T-helper 1 cell treated with Interleukin-12 subunit alpha and Interleukin-12 subunit beta and Interleukin-4 antibody, amounts not matched to agents 30 ng/mL and 1 ng/mL, for 36 hours (primary cell): ENCODE measurements at regions not wholly inside any gene's neighbourhood (a gene's known extent, or its start where the extent isn't known, plus 50 kb on each side); places are given as distances from the start of the nearest gene placed in this dataset.
"Not testable (repeated sequence)": the region's sequence is repeated elsewhere in the genome, so short reads cannot be mapped to it uniquely, and the experiment has no call there.

Source experiments
- intact Hi-C: fragments of 100-400 bp; cut with micrococcal nuclease; formaldehyde crosslinking; loops from one replicate; pipeline ENCODE4 v1.15.1; 2024

- intact Hi-C loops = not testable (repeated sequence)
These were observed 2408.6 kb downstream of the ARAP2 start for GRCh38 chr4:33835764-33836163.

DNA sequence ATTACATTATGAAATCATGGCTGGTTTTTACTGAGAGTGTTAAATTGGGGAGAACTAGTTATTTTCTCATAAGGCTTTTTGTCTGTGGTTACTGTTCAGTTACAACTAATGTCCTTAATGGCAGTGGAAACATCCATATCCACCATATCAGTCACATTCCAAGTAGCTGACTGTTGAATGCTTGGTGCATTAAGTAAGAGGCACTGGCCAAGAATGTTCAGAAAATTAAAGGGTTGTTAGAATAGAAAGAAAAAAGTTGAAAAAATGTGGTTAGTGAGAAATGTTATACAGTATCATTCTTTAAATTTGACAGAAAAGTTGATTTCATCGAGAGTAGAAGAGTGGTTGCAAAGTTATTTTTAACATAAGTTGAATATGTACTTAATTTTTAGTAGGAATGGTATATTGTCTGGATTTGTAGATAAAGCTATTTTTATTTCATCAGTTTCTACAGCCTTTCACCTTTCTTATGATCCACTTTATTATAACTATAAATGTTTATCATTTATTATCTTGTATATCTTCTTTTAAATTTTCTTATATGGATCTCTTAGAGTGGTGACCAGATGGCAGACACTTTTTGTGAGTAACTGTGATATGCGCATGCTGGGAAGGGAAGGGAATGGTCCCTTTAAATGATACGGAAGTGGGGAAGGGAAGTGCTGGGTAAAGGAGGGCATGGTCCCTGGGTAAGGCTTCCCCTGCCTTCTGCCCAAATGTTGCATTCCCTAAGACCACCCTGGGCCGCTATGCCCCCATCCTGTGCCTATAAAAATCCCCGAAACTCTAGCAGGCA is 2407.1 kb downstream of the ARAP2 start:
- intact Hi-C loops = no loop called here

GRCh38 chr4:33841120-33841519 is 2403.2 kb downstream of the ARAP2 start:
- intact Hi-C loops = no loop called here

DNA sequence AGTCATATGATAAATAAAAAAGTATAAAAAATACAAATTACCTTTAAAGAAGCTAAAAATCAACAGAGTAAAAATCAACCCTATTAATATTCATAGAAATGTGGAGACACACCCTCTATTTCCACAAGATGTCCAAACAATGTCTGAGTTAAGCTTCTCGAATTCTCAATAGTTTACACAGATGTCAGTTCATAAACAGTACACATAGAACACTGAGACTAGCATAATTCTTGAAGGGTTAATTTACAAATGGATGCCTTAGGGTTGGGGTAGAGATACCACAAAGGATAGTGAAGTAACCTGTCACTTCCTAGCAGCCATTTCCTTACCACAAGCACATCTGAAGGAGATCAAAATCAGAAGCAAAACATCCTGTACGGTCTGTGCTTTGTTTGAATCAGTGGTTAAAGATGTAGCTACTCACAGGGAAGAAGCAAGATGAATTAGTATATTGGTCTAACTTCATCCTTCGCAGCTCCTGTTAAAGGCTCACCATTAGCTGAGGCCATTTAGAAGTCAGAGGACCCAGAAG is 2393.9 kb downstream of the ARAP2 start:
- intact Hi-C loops = loop anchor here (5.0 kb wide), 1 partner anchor 52 kb away; no protein-coding TSS in a partner anchor

DNA sequence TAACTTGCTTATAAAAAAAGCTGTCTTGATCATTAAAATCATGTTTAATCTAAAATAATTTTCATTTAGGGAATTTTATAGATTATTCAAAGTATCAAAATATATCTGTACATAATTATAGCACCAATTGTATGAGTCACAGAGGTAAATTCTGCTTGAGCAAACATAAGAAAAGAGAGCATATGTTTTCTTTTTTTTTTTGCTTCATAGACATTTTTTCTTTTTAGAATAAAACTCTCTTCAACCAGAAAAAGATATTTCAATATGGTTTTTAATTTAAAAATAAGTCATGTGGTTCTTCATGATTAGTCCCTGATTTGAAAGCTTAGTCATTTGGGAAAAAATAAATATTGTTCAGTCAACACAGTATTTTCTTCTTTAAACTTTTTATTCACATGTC is 2390.6 kb downstream of the ARAP2 start:
- intact Hi-C loops = loop anchor here (5.0 kb wide), 1 partner anchor 49 kb away; no protein-coding TSS in a partner anchor

GRCh38 chr4:33864290-33864859 is 2379.9 kb downstream of the ARAP2 start:
- intact Hi-C loops = no loop called here

- intact Hi-C loops = no loop called here
These were observed 2370.5 kb downstream of the ARAP2 start for GRCh38 chr4:33873791-33874190.

DNA sequence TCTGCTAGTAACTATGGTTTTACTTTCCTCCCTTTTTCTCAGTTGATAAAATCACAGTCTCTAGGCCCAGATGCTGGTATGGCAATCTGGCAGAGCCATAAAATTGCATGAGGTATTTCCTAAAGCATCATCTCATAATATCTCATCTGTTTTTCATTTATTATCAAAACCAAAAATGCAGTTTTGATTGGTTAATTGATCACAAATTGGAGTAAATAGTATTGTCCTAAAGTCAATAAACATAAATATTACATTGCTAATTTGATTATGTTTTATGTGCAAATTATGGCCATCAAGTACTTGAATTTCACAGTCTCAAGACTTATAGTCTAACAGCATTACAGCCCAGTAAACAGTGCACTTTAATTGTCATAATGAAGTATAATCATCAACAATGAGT is 2365.6 kb downstream of the ARAP2 start:
- intact Hi-C loops = no loop called here

DNA sequence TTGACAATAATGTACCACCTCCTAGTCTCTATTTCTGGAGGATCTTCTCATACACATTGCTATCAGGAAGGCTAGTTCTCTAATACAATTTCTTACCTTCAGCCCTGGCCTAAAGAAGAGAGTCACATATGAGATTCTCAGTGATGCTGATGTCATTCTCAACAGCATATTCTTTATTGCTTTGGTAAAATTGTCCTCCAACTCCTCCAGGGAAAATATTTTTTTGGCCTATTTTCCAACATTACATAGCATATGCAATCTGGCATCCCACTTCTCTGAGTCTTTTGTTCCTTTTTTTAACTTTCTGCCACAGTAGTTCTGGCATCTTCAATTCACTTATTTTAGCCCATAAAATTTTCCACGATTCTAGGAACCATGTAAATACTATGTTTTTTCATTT is 2363.1 kb downstream of the ARAP2 start:
- intact Hi-C loops = no loop called here

DNA sequence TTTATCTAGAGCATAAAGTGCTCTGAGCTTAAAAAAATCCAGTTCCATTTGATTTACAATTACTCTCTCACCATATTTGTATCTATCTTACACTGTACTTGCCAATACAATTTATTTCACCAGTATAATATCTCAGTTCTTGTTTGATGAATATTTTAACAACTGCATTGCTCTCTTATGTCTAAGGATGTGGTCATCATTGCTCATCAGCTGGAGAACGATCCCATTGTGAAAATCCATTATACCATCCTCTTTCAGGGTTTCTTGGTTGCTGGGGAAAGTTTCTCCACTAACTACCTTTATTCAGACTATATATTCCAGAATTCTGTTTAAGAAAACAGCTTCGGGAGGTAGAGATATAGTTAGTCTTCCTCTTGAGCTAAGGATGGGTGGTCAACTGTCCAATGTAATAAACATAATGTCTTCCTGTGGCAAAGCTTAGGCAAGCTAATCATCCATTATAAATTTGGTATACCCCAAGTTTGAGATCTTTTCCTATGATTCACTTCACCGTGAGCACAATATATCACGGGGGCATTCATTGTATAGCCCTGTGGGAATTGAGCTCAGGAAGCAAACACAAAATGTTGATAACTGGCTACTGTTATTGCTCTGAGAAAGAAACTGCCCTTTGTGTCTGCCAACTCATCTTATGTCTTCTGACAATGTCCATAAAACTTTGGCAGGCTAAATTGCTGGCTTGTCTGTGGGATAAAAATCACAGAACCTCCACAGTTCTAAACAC is 2361.9 kb downstream of the ARAP2 start:
- intact Hi-C loops = no loop called here

DNA sequence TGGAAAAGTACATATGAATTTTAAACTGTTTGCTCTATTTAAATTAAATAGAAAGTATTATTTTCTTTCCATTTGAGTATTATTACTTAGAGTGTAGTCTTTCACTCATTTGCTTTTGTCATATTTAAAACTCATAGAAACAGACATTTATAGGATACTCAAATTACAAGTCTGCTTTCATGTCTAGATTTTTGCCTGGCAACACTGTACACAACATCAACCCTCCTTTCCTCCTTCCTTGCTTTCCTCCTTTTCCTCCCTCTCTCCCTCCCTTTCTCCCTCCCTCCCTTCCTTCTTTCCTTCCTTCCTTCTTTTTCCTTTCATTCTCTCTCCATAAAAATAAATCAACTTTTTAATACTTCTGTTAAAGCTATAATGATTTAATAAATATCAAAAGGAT is 2361.2 kb downstream of the ARAP2 start:
- intact Hi-C loops = no loop called here

- intact Hi-C loops = no loop called here
These were observed 2358.0 kb downstream of the ARAP2 start for GRCh38 chr4:33886356-33886755.

- intact Hi-C loops = no loop called here
These were observed 2353.5 kb downstream of the ARAP2 start for GRCh38 chr4:33890841-33891240.

DNA sequence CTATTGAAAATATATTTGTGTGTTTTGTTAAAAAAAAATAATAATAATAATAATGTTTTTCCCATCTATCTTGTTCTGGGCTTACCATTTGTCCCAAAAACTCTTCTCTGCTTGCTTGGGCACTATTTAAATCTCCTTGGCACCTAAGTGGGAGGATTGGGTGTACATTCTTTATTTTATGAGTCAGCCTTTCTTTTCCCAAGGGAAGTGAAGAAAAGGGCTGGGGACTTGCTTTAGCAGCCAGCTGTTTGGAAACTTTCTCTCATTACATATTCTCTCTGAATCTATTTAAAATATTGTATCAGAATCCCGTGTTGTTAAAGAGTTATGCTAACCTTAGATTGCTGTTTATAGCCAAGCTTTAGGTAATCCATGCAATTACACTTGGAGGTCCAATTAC is 2332.4 kb downstream of the ARAP2 start:
- intact Hi-C loops = no loop called here

DNA sequence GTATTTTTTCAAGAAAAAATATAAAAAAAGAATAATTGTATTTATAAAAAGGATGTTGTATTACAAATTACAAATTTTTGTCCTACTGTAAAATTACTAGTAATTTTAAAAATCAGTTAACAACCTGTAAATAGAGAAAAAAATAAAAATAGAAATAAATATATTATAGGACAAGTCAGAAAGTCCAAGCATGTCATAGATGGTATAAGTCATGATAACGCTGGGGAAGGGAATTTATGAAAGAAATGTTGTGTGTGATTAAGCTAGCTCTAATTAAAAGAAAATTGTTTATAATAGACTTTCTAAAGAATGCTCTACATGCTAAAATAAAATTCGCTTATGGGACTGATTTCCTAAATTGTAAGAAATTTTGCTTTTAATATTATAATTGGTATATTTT is 2329.9 kb downstream of the ARAP2 start:
- intact Hi-C loops = no loop called here

DNA sequence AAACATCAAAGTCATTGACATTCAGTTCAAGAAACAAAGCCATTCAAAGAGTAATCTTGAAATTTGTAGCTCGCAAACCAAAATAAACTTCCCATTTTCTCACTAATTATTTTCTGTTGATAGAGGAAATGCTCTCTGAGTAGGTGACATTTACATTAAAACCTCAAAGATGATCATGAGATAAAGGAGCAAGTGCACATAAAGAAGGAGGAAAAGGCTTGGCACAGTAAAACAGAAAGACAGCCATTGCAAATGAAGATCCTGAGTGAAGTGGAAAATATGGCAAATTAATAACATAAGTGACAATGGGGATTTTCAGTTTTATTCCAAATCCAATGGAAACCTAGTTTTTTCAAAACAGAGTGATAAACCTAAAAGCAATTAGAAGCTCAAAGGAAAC is 2320.8 kb downstream of the ARAP2 start:
- intact Hi-C loops = no loop called here

DNA sequence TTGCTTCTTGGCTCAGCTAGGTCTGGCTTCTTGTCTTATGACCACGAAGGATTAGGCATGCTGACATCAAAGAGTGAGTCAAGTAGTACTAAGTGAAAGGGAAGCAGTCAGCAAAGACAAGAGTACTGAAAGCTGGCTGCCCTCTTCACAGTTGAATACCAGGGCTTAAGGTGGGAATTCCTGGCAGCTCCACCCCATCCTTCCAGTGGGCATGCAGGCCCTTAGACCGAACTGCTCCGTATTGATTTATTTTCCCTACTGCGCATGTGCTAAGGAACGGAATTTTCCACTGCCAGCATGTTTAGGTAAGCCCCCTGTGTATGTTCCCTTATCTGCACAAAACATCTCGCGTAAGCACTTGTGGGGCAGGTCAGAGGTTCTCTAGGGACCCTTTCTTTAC is 2320.1 kb downstream of the ARAP2 start:
- intact Hi-C loops = no loop called here

DNA sequence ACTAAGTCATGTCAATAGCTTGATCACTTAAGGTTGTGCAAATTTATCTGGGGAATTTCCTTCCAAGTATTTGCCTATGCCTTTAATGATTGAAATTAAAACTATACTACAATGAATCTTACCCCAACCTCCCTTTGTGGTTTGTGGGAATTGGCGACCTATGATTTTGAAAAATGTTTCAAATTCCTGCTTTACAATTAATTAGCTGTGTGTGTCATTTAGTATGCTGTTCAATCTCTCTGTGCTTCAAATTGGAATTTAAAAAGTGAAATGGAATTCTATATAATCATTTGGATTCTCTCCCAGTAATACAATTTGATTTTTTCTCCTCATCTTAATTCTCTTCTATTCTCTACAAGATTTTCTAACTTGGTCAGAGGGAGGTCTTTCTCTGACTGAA is 2319.5 kb downstream of the ARAP2 start:
- intact Hi-C loops = no loop called here

DNA sequence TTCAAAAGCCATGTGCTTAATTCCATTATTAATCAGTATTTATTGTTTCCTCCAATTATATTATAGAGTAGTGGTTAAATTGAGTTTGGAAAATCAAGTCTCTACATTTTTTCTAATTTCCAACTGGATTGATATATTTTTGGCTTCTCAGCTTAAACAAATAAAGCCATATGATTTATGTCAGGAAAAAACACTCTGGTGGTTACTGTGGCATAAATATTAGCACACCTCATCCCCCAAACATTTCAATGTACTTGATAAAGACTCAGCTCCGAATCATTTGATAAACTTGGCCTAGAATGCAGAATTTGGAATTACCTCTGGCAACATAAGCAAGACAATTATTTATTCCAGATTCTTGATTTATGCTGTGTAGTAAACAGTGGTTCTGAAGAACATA is 2313.8 kb downstream of the ARAP2 start:
- intact Hi-C loops = no loop called here

GRCh38 chr4:33931026-33931425 is 2313.3 kb downstream of the ARAP2 start:
- intact Hi-C loops = no loop called here

- intact Hi-C loops = no loop called here
These were observed 2304.0 kb downstream of the ARAP2 start for GRCh38 chr4:33940281-33940680.

GRCh38 chr4:33941854-33942253 is 2302.5 kb downstream of the ARAP2 start:
- intact Hi-C loops = no loop called here
